ENCODE measurements at regions not wholly inside any gene's neighbourhood (a gene's known extent, or its start where the extent isn't known, plus 50 kb on each side); places are given as distances from the start of the nearest gene placed in this dataset.

- Histone ChIP-seq H3K4me3 (ENCODE audit: low read depth in 1 of 3, low read length in 3 of 3) (no peak overlapping the region), H3K4me1 (ENCODE audit: control insufficient read depth in 4 of 4, insufficient read depth in 4 of 4, low read length in 3 of 4) (no peaks in the 10 kb centered on the region), H3K27ac (ENCODE audit: low read depth in 1 of 2, low read length in 2 of 2) (no peak overlapping the region), H3K9me3 (ENCODE audit: control insufficient read depth in 4 of 4, low read length in 3 of 4) (peaks cover 0 to 2% (median 1%) of the 10 kb centered on the region in 4 donors), H3K9ac (ENCODE audit: low read depth in 1 of 2, low read length in 2 of 2) (no peak overlapping the region), H3K27me3 (ENCODE audit: control insufficient read depth in 4 of 4, insufficient read depth in 4 of 4, low read length in 3 of 4) (no peaks in the 10 kb centered on the region), H3K36me3 (ENCODE audit: control insufficient read depth in 4 of 4, insufficient read depth in 3 of 4, low read depth in 1 of 4, low read length in 3 of 4) (no peaks in the 10 kb centered on the region)
- WGBS: 63% methylated on average over 1 of the region's 1 CpG
- TF ChIP-seq GABPA (IDR thresholded peaks at IDR 0.05 in 1 of 2, conservative IDR thresholded peaks at IDR 0.05 in 1 of 2) (no peak), FOXA2 (IDR thresholded peaks at IDR 0.05) (no peak), FOXA1 (IDR thresholded peaks at IDR 0.05) (no peak), HNF4G (IDR thresholded peaks at IDR 0.05) (no peak), RAD21 (IDR thresholded peaks at IDR 0.05) (no peak), ZBTB33 (IDR thresholded peaks at IDR 0.05) (no peak), JUND (IDR thresholded peaks at IDR 0.05) (no peak), SP1 (IDR thresholded peaks at IDR 0.05) (no peak), EGR1 (IDR thresholded peaks at IDR 0.05; ENCODE audit: low read depth in 2 of 2) (no peak), TAF1 (conservative IDR thresholded peaks at IDR 0.05) (no peak), HNF4A (conservative IDR thresholded peaks at IDR 0.05) (no peak), REST (IDR thresholded peaks at IDR 0.05) (no peak), MAX (IDR thresholded peaks at IDR 0.05) (no peak), YY1 (IDR thresholded peaks at IDR 0.05) (no peak), NR2F2 (IDR thresholded peaks at IDR 0.05) (no peak), RXRA (IDR thresholded peaks at IDR 0.05) (no peak), ATF3 (IDR thresholded peaks at IDR 0.05) (no peak)
- DNase-seq (ENCODE audit: low spot score): no peak
Observed at GRCh38 chr5:165405340-165405739, 1899.9 kb downstream of the MAT2B start.

GRCh38 chr5:165407352-165407751 is 1901.9 kb downstream of the MAT2B start:
- no peak for TF ChIP-seq FOXA2 (IDR thresholded peaks at IDR 0.05)
- TF ChIP-seq NR2F2 (IDR thresholded peaks at IDR 0.05): no peak
- no peak for TF ChIP-seq JUND (IDR thresholded peaks at IDR 0.05)
- TF ChIP-seq EGR1 (IDR thresholded peaks at IDR 0.05; ENCODE audit: low read depth in 2 of 2): no peak
- TF ChIP-seq ZBTB33 (IDR thresholded peaks at IDR 0.05): no peak

More at GRCh38 chr5:165407352-165407751, 1901.9 kb downstream of the MAT2B start:
- H3K4me1 ChIP-seq (ENCODE audit: control insufficient read depth in 4 of 4, insufficient read depth in 4 of 4, low read length in 3 of 4): no peaks in the 10 kb centered on the region
- 80% methylated on average over 3 of the region's 3 CpGs for WGBS
- peaks cover 0 to 2% (median 1%) of the 10 kb centered on the region in 4 donors for H3K9me3 ChIP-seq (ENCODE audit: control insufficient read depth in 4 of 4, low read length in 3 of 4)
- H3K27me3 ChIP-seq (ENCODE audit: control insufficient read depth in 4 of 4, insufficient read depth in 4 of 4, low read length in 3 of 4): no peaks in the 10 kb centered on the region
- DNase-seq (ENCODE audit: low spot score): no peak
- no peak overlapping the region for H3K4me3 ChIP-seq (ENCODE audit: low read depth in 1 of 3, low read length in 3 of 3)
- H3K9ac ChIP-seq (ENCODE audit: low read depth in 1 of 2, low read length in 2 of 2): no peak overlapping the region
- H3K27ac ChIP-seq (ENCODE audit: low read depth in 1 of 2, low read length in 2 of 2): no peak overlapping the region
- no peaks in the 10 kb centered on the region for H3K36me3 ChIP-seq (ENCODE audit: control insufficient read depth in 4 of 4, insufficient read depth in 3 of 4, low read depth in 1 of 4, low read length in 3 of 4)

Data from liver (tissue), 7 donors.